ENCODE measurements at regions not wholly inside any gene's neighbourhood (a gene's known extent, or its start where the extent isn't known, plus 50 kb on each side); places are given as distances from the start of the nearest gene placed in this dataset.

DNA sequence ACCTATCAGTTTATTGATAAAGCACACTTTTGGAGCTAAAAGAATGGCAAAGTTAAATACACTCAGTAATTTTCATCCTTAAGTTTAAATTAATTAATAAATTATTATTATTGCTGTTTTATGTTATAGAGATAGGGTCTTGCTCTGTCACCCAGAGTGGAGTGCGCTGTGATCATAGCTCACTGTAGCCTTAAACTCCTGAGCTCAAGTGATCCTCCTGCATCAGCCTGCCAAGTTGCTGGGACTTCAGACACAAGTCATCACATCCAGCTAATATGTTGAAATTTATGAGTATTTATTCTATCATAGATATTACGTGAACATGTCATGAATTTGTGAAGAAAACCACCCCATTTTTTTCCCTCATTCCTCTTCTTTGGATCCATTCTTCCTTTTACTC is 64.2 kb downstream of the GJA1 start:
- no peak for DNase-seq

DNA sequence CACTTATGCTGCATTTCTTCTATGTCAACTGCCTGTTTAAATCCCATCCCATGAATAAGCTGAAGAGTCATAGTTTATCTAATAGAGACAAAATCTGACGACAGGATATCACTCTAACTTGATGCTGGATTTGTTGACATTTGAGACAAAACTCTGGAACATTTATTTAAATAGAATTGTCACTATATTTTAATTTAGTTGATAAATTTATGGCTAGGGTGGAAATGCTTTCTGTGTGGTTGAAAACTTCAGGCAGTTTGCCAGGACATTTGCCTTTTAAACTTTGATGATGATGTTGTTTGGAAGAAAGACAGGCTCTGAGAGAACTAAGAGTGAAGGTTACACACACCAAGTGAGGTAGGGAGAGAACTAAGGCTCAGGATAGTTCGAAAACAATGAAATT is 68.1 kb downstream of the GJA1 start:
- peak; percentile 51 for DNase-seq

- DNase-seq = peak; percentile 93
Measured at GRCh38 chr6:121504227-121504626, 68.8 kb downstream of the GJA1 start.

DNA sequence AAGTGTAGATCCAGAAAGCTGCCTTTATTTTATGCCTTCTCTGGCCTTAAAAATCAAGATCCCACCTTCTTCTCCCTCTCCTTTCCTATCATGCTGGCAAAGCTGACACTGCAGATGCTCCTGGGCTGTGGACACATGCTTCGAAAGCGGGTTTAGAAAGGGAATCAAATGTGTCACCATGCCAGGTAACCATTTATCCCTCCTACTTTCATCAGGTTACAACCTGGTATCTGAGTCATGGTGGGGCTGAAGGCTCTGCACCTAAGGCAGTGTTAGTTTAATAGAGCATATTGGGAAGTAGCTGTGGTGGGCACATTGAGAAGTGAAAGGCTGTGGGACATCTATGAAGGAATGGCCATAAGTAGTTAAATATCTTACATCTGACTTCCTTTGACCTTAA is 69.8 kb downstream of the GJA1 start:
- no peak for DNase-seq

- peak; percentile 23 for DNase-seq
Measured at GRCh38 chr6:121506761-121507754, 71.6 kb downstream of the GJA1 start.

DNA sequence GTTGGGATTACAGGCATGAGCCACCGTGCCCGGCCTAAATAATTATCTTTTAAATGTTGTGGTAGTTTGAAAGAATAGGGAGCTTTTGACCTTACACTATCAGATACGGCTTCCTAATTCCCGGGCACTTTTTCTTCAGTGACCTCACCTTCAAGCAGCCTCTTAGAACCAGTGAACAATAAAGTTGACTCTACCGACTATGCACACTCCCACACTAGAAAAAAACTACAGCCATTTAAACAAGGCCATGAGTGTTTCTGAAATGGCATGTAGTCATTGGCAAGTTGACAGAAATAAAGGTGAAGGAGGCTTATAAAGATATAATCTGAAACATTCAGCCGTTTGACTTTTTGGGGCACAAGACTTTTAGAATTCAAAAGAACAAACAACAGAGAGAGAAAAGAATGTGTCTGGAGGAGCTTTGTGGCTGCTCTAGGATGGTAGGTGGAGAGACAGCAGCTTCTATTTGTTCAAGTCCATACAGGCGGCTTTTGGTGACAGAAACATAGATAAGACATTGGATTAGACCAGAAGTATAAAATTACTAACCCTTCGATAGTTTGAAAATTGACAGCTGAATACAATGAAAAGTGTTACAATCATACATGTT is 75.2 kb downstream of the GJA1 start:
- no peak for DNase-seq

- peak; percentile 86 for DNase-seq
Measured at GRCh38 chr6:121515630-121516265, 80.3 kb downstream of the GJA1 start.

DNA sequence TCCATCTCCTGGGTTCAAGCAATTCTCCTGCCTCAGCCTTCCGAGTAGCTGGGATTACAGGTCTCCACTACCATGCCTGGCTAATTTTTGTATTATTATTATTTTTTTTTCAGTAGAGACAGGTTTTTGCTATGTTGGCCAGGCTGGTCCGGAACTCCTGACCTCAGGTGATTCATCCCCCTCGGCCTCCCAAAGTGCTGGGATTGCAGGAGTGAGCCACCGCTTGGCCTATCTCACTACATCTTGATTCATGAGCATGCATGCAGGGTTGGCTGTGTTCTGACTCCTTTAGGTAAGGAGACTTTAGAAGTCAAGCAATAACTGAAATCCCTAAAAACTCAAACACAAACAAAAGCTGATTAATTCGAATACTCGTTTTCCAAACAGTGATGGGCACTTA is 80.9 kb downstream of the GJA1 start:
- peak; percentile 32 for DNase-seq

- peak; percentile 100 for DNase-seq
Measured at GRCh38 chr6:121520337-121521163, 85.1 kb downstream of the GJA1 start.

- DNase-seq = no peak
Measured at GRCh38 chr6:121521164-121521555, 85.7 kb downstream of the GJA1 start.

GRCh38 chr6:121522265-121522664 is 86.8 kb downstream of the GJA1 start:
- peak; percentile 99 for DNase-seq

- DNase-seq = peak; percentile 86
Measured at GRCh38 chr6:121522771-121523386, 87.4 kb downstream of the GJA1 start.

- peak; percentile 36 for DNase-seq
Measured at GRCh38 chr6:121523628-121524027, 88.2 kb downstream of the GJA1 start.

DNA sequence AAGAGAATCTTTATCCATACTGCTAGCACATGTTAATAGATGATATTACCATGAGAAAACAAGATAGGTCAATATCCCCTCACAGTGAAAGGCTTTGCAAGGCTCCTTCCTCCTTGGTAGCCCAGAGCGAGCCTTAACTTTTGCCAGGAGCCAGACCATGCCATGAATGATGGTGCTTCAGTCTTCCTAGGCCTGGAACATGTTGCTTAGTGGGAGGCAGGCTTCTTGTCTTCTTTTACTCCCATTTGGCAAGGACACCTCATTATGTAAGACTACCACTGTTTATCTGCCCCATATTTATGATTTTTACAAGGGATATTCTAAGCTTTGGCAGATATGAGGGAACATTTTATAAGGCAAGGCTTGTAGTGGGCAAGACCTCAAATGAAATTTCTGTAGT is 90.8 kb downstream of the GJA1 start:
- no peak for DNase-seq

DNA sequence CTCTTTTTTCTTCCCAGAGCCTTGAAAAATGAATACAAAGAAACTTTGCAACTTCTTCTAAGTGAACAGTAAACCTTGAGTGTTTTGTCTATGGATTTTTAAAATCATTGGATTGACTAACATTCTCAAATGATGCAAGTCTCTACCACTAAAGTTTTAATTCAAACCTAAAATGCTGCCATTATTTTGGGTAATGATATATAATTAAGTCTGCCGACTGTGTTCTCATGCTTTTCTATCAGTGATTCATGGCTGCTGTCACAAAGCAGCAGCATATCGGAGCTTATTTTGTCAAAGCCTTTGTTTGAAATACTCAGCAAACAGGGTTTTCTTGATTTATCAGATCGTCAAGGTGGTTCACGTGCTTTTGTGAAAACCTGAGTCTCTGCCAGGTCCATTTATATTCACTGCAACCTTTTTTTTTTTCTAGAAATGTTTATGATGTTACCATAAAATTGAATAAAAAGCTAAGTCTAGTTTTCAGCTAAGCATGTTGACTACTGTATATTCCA is 96.3 kb downstream of the GJA1 start:
- no peak for DNase-seq

GRCh38 chr6:121533321-121533841 is 97.9 kb downstream of the GJA1 start:
- DNase-seq = no peak

DNA sequence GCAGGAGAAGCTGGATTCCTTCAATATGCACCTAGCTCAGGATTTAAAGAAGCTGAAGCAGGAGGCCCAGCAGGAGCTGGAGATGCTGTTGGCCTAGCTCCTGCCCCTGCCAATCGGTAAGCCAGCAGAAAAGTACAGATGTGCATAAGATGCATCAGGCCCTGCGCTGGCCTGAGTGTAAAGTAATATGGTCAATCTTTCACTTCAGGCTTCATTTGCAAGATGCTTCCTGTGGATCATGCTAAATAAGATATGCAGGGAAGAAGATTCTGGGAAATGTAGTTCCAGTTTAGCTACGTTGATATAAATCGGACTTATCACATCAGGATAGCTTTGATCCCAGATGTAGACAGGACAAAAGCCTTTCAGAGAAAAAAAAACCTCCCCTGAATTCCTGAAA is 100.3 kb downstream of the GJA1 start:
- no peak for DNase-seq

DNA sequence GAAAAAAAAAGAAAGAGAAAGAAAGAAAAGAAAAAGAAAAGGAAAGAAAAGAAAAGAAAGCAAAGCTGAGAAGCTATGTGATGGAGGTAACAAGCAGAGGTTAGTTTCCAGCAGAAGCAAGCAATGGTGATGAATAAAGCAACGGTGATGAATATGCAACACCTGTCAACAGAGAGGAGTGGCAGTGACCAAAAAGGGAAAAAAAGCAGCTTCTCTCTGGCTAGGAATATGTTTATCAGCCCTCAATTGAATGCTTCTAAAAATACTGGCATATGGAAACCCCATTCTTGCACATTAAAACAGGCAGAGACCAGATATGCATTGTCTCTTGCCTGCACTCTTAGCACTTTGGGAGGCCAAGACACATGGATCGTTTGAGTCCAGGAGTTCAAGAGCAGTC is 100.9 kb downstream of the GJA1 start:
- DNase-seq = no peak

DNA sequence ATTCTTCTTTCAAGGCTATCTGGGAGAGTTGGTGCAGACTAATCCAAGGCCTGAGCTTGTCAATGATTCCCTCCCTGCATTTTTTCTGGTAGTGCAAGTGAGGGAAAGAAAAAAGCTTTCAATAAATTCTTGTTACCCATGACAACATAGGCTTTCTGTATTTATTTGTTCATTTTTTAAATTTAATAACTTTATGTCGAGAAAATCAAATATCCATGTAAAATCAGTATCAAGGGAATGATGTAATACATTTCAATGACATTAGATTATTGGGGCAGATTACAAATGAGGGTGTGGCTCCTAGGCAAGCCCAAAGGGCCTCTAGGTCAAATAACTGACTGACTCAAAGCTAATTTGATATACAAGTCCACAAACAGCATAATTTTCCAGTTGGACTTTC is 104.0 kb downstream of the GJA1 start:
- no peak for DNase-seq

- no peak for DNase-seq
Measured at GRCh38 chr6:121540210-121540609, 104.8 kb downstream of the GJA1 start.

GRCh38 chr6:121544691-121545090 is 109.2 kb downstream of the GJA1 start:
- DNase-seq = peak; percentile 55

DNA sequence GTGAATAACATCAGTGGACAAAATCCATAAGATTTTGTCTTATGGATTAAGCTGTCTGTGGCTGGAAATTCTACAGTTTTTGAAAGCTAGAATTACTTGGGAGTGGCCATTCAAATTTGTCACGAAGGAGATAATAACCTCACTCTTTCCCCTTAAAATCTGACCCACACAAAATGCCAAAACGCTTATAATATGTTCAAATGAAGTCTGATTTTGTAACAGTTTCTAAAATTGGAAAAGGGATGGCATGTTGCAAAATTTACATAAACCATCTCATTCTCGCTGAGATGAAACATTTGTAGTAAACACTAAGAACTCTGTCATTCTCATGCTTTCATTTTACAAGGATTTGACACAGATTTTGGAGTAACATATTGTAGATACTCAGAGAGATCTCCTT is 112.7 kb downstream of the GJA1 start:
- no peak for DNase-seq

All from fibroblast of skin of back (primary cell).